Limb (tissue), 2 donors: ENCODE measurements at regions not wholly inside any gene's neighbourhood (a gene's known extent, or its start where the extent isn't known, plus 50 kb on each side); places are given as distances from the start of the nearest gene placed in this dataset.

Source experiments
- DNase-seq, 2 donors: peaks; one replicate each; pipeline ENCODE4 v3.0.0-alpha.2; 2016; ENCODE audit errors: extremely low spot score in 2 of 2

DNA sequence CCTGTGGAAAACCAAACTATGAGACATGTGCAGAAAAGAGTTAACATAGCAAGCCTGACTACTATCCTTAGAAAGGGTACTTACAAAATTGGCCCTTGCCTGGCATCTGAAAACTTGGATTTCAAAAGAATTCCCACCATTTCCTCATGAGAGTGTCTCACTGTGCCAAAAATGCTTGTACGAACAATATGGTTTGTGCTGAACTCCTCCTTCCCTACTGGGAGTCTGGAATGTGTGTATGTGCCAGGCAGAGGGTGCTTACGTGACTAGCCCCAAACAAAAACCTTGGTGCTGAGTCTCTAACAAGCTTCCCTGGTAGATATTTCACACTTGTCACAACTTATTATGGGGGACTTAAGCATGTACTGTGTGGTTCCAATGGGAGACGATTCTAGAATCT is 81.7 kb upstream of the GIMD1 start:
- no peak for DNase-seq

DNA sequence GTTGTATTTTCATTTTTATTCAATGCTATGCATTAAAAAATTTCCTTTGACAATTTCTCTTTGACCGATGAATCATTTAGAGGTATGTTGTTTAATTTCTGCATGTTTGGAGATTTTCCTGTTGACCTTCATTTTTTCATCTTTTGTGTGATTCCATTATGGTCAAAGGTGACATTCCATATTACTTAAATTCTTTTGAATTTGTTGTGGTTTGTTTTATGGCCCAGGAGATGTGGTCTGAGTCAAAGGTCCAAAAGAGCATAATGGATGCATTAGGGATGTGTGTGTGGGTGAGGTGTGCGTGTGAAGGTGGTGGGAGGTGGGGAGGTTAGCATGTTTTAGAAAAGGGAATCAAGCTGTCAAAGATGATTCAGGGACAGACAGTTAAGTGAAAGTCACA is 76.0 kb upstream of the GIMD1 start:
- DNase-seq = no peak

DNA sequence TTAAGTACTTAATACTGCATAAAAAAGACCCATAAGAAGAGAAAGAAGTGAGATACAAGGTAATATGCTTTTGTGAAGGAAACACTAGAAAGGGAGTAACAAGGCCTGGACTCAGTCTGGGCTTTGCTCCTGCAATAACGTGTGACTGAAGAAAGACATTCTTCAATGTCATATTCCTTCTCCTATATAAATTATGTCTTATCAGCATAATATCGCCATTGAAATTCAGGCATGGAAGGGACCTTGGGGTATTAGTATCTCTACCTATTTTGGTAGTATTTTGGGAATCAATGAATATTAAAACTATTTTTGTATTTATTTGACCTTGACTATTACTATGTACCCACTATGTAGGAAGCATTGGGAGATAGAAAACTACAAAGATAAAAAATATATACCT is 62.2 kb upstream of the GIMD1 start:
- no peak for DNase-seq

DNA sequence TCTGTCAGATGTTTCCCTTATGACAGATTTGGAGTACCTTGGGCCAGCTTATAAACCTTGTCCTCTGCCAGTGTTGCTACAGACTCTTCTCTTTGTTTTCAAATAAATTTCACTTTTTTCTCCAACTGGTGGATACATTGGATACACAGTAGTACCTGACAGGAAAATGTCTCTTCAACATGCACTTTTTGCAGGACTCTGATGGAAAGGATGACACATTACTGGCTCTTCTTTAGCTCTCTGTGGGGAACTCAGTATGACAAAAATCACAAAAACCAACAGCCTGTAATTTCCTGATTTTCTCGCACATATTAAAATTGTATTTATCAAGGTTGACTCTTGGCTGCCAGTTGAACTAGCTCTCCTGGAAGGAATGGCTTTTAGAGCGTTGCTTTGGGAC is 61.3 kb upstream of the GIMD1 start:
- no peak for DNase-seq

DNA sequence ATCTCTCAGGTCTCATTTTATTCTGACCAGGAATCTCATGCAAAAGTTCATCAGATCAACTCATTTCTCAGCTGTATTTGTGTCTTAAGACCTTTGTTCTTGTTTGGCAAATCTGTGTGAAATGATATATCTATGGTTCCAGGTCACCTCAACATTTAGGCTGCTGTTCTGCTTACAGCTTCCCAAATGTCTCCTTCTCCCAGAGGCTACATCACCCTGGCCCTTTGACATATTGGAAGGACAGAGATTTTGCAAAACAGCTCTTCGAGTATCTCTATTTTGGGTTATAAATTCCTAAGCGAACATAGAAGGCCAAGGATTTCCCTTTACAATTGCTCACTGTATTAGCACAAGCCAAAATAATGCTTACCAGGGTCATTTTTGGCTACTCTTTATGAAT is 57.5 kb upstream of the GIMD1 start:
- no peak for DNase-seq

DNA sequence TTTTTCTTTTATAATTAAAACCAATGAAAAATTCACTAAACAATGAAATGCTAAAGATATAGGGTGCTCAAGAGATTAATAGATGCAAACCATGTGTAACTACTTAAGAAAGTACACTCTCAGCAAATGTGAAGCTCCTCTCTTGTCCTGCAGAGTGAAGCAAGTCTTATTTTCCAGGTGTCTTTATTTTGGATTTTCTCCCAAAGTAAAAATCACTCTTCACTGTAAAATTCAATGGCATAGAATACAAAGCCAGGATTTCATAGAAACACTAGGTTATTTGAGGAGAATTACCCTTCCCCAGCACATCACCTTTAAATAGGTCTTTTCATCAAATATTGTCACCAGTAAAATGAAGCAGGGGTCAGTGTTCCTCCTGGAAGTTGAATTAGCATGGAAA is 57.0 kb upstream of the GIMD1 start:
- no peak for DNase-seq

DNA sequence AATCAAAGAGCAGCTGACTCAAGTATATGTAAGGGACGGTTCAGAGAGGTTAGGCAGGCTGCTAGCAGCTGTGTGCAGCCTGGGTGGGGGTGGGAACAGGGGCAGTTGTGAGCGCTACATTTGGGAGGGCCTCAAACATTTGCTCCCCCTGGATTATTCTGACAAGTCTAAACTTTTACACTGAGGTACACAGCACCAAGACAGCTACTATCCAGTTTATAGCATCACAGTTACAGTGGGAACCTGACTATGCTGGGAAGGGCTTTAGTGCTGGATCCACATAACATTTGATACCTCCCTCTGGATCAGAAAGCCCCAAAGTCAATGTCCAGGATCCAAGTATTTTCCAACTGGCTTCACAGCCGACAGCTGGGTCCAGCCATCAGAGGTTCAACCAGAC is 55.8 kb upstream of the GIMD1 start:
- peak in 1 of 2 donors; percentile 32 for DNase-seq

DNA sequence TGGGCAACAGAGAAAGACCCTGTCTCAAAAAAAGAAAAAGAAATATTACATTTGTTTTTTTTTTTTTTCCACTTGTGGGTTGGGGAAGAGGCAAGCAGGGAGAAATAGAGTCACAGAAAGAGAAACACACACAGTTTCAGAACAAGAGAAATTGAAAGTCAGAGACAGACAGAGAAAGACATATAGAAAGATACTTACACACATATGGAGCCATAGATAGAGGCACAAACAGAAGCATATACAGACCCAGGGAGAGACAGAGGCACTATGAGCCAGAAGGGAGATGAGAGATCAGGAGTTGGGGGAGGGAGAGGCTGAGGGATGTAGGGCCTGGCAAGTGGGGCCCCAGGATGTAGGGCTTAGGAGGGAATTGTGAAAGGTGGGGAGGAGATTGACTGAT is 55.2 kb upstream of the GIMD1 start:
- DNase-seq = no peak

DNA sequence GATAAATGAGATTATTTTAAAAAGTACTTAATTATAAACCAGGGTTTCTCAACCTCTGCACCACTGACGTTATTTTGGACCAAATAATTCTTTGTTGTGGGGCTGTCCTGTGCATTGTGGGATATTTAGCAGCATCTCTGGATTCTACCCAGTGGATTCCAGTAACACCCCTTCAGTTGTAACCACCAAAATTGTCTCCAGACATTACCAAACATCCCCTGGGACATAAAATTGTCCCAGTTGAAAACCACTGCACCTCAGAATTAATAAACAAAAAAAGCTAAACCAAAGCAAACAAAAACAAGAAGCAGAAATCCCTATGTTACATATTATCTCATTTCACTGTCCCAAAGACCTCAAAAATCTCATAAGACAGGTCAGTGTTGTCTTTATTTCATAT is 54.2 kb upstream of the GIMD1 start:
- DNase-seq = no peak

DNA sequence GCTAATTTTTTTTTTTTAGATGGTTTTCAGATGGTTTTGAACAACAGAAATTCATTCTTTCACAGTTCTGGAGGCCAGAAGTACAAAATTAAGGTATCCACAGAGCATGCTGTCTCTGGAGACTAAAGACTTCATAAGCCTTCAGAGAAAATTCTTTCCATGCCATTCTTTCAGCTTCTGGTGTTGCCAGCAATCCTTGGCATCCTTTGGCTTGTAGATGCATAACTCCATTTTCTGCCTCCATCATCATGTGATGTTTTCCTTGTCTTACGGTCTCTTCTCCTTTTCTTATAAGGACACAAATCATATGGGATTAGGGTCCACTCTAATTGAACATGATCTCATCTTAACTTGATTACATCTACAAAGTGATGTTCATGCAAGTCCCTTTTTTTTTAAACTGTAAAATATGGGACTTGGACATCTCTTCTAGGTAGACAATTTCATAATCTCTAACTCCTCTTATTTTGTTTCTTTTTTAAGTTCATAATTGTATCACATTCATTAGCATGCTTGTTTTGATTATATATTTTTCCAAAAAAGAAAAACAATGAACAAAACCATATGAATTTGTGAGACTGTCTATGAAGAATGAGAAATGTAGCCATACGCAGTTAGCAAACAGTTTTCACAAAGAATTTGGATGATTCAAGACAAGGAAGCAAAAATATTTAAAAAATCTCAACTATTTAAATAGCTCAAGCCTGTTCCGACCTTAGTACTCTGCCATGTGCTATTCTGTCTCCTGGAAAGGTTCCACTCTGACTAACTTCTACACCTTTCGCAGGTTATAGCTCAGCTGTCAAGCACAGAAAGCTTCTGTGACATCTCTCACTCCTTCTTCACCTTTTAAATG is 53.1 kb upstream of the GIMD1 start:
- no peak for DNase-seq

DNA sequence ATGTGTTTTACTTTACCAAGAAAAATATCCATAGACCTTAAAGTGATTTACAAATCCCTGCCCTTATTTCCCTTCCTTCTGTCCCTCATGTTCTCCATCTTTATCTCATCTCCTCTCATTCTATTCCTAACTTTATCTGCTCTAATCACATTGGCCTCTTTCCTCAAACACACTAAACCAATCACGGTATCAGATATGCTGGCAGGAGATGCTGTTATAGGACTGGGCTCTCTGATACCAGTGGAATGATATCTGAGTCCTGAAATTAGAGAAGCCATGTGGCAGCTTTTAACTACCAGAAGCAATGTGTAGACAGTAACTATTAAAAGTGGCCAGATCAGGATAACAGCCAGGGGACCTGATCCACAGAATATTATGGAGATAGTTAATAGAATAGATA is 49.9 kb upstream of the GIMD1 start:
- DNase-seq = no peak
